Stimulated activated CD4-positive, alpha-beta T cell treated with anti-CD3 and anti-CD28 coated beads, Interleukin-2, amount 100 ng/mL, for 24 hours (primary cell): ENCODE measurements at regions not wholly inside any gene's neighbourhood (a gene's known extent, or its start where the extent isn't known, plus 50 kb on each side); places are given as distances from the start of the nearest gene placed in this dataset.

Experiments used
- DNase-seq, 2 donors: peaks; one replicate each; pipeline ENCODE4 v3.0.0-alpha.2; 2020

GRCh38 chr6:56407883-56408410, 160.6 kb upstream of the COL21A1 start:
- DNase-seq, result no peak

- no peak for DNase-seq
Measured at GRCh38 chr6:56406276-56407269, 159.2 kb upstream of the COL21A1 start.

- no peak for DNase-seq
Measured at GRCh38 chr6:56404599-56404998, 157.2 kb upstream of the COL21A1 start.

- no peak for DNase-seq
Measured at GRCh38 chr6:56403745-56404144, 156.4 kb upstream of the COL21A1 start.

- DNase-seq, result no peak
Measured at GRCh38 chr6:56401477-56402070, 154.2 kb upstream of the COL21A1 start.

GRCh38 chr6:56400273-56400672, 152.9 kb upstream of the COL21A1 start:
- no peak for DNase-seq

GRCh38 chr6:56399672-56400263, 152.4 kb upstream of the COL21A1 start:
- DNase-seq, result no peak

GRCh38 chr6:56399250-56399671, 151.9 kb upstream of the COL21A1 start:
- DNase-seq, result no peak

- DNase-seq, result no peak
Measured at GRCh38 chr6:56396435-56396834, 149.1 kb upstream of the COL21A1 start.

- no peak for DNase-seq
Measured at GRCh38 chr6:56393615-56394612, 146.5 kb upstream of the COL21A1 start.

- no peak for DNase-seq
Measured at GRCh38 chr6:56388415-56388755, 141.0 kb upstream of the COL21A1 start.

- DNase-seq, result no peak
Measured at GRCh38 chr6:56387621-56388414, 140.4 kb upstream of the COL21A1 start.

GRCh38 chr6:56386717-56387116, 139.3 kb upstream of the COL21A1 start:
- DNase-seq, result no peak

GRCh38 chr6:56385981-56386593, 138.7 kb upstream of the COL21A1 start:
- DNase-seq, result no peak

- DNase-seq, result no peak
Measured at GRCh38 chr6:56383160-56383559, 135.8 kb upstream of the COL21A1 start.

GRCh38 chr6:56382416-56382940, 135.1 kb upstream of the COL21A1 start:
- no peak for DNase-seq

GRCh38 chr6:56381801-56382251, 134.4 kb upstream of the COL21A1 start:
- no peak for DNase-seq

GRCh38 chr6:56380476-56380875, 133.1 kb upstream of the COL21A1 start:
- DNase-seq, result no peak

GRCh38 chr6:56378966-56379585, 131.7 kb upstream of the COL21A1 start:
- no peak for DNase-seq

GRCh38 chr6:56378507-56378906, 131.1 kb upstream of the COL21A1 start:
- no peak for DNase-seq
